Kidney capillary endothelial cell (primary cell): ENCODE measurements at regions not wholly inside any gene's neighbourhood (a gene's known extent, or its start where the extent isn't known, plus 50 kb on each side); places are given as distances from the start of the nearest gene placed in this dataset.

ENCODE experiments used
- DNase-seq: peaks from one replicate; pipeline ENCODE4 v3.0.0-alpha.2; 2018; ENCODE audit warnings: low spot score

GRCh38 chr3:124444075-124444474 is 286.2 kb upstream of the UMPS start:
- no peak for DNase-seq

GRCh38 chr3:124444896-124445295 is 285.4 kb upstream of the UMPS start:
- DNase-seq, result no peak

- DNase-seq, result no peak
Measured at GRCh38 chr3:124447845-124448244, 282.4 kb upstream of the UMPS start.

GRCh38 chr3:124448954-124449353 is 281.3 kb upstream of the UMPS start:
- no peak for DNase-seq

- DNase-seq, result no peak
Measured at GRCh38 chr3:124450366-124450765, 279.9 kb upstream of the UMPS start.

- no peak for DNase-seq
Measured at GRCh38 chr3:124451630-124452317, 278.5 kb upstream of the UMPS start.

GRCh38 chr3:124453189-124453588 is 277.1 kb upstream of the UMPS start:
- no peak for DNase-seq

- DNase-seq, result no peak
Measured at GRCh38 chr3:124455891-124456290, 274.4 kb upstream of the UMPS start.

GRCh38 chr3:124456506-124456905 is 273.7 kb upstream of the UMPS start:
- DNase-seq, result no peak

GRCh38 chr3:124459678-124460077 is 270.6 kb upstream of the UMPS start:
- DNase-seq, result no peak

- no peak for DNase-seq
Measured at GRCh38 chr3:124461126-124461525, 269.1 kb upstream of the UMPS start.

- no peak for DNase-seq
Measured at GRCh38 chr3:124461838-124462632, 268.2 kb upstream of the UMPS start.

GRCh38 chr3:124463234-124463633 is 267.0 kb upstream of the UMPS start:
- DNase-seq, result no peak

GRCh38 chr3:124467980-124468902 is 262.0 kb upstream of the UMPS start:
- DNase-seq, result peak; percentile 37

- no peak for DNase-seq
Measured at GRCh38 chr3:124469555-124469954, 260.7 kb upstream of the UMPS start.

- DNase-seq, result no peak
Measured at GRCh38 chr3:124478830-124479229, 251.4 kb upstream of the UMPS start.

GRCh38 chr3:124483915-124484470 is 246.3 kb upstream of the UMPS start:
- DNase-seq, result no peak

- DNase-seq, result no peak
Measured at GRCh38 chr3:124486324-124486723, 243.9 kb upstream of the UMPS start.

- no peak for DNase-seq
Measured at GRCh38 chr3:124489506-124489905, 240.7 kb upstream of the UMPS start.

GRCh38 chr3:124491098-124491497 is 239.2 kb upstream of the UMPS start:
- no peak for DNase-seq

GRCh38 chr3:124491875-124492274 is 238.4 kb upstream of the UMPS start:
- DNase-seq, result no peak

- DNase-seq, result peak; percentile 12
Measured at GRCh38 chr3:124492824-124493223, 237.4 kb upstream of the UMPS start.
